ENCODE measurements at regions not wholly inside any gene's neighbourhood (a gene's known extent, or its start where the extent isn't known, plus 50 kb on each side); places are given as distances from the start of the nearest gene placed in this dataset.

DNA sequence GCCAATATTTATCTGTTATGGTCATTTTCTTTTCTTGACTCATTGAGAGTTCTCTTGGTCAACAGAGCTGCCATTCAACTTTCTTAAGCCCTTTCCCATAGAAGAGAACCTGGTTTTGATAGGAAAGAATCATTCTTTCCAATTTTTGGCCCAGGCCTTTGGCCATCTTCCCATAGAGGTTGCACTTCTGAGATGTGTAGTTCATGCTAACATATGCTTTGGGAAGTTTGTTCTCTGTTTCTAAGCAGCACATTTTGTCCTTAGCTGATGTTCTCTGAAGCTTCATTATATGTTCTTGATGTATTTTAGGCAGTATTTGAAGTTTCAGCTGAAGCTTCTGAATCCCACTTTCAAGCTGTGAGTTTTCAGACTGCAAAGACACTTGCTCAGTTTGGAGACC lies 161.1 kb downstream of the VEGFC start:
- POLR2A ChIA-PET = no interaction called here

More for the DNA sequence above, 161.1 kb downstream of the VEGFC start:
- Histone ChIP-seq H3K27ac (ENCODE audit: low read length) (no peak overlapping the region), H3K4me1 (ENCODE audit: control insufficient read depth, insufficient read depth, low read length) (no peaks in the 10 kb centered on the region), H3K4me3 (ENCODE audit: low read depth in 2 of 2, low read length in 2 of 2) (no peak overlapping the region), H3K9me3 (ENCODE audit: control insufficient read depth, insufficient read depth, low read depth, low read length) (no peaks in the 10 kb centered on the region), H3K36me3 (ENCODE audit: control insufficient read depth, insufficient read depth, low read length) (no peaks in the 10 kb centered on the region), H3K27me3 (ENCODE audit: control insufficient read depth, insufficient read depth, low read length) (no peaks in the 10 kb centered on the region)
- DNase-seq (ENCODE audit: low read depth, low spot score) = no peak
- BruUV-seq (replicated peaks) = no TSS peak
- in situ Hi-C loops (cut with HindIII; ENCODE audit: low pct_unique_long_range_greater_than_20kb, low sequenced_read_pairs) (no loop called here), intact Hi-C loops (cut with micrococcal nuclease; ENCODE audit: unreplicated experiment) (no loop called here)
- CTCF ChIA-PET = no interaction called here
- TF ChIP-seq POLR2AphosphoS5 (IDR thresholded peaks at IDR 0.05; ENCODE audit: low read depth, low read length) (no peak), TCF7L2 (IDR thresholded peaks at IDR 0.05; ENCODE audit: low read depth, low read length) (no peak), SIN3A (IDR thresholded peaks at IDR 0.05; ENCODE audit: borderline replicate concordance, insufficient read depth, low read depth, low read length) (no peak)
- TF ChIP-seq, protein P1, sequence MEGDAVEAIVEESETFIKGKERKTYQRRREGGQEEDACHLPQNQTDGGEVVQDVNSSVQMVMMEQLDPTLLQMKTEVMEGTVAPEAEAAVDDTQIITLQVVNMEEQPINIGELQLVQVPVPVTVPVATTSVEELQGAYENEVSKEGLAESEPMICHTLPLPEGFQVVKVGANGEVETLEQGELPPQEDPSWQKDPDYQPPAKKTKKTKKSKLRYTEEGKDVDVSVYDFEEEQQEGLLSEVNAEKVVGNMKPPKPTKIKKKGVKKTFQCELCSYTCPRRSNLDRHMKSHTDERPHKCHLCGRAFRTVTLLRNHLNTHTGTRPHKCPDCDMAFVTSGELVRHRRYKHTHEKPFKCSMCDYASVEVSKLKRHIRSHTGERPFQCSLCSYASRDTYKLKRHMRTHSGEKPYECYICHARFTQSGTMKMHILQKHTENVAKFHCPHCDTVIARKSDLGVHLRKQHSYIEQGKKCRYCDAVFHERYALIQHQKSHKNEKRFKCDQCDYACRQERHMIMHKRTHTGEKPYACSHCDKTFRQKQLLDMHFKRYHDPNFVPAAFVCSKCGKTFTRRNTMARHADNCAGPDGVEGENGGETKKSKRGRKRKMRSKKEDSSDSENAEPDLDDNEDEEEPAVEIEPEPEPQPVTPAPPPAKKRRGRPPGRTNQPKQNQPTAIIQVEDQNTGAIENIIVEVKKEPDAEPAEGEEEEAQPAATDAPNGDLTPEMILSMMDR (IDR thresholded peaks at IDR 0.05) = no peak
- TF ChIP-seq, protein P2, sequence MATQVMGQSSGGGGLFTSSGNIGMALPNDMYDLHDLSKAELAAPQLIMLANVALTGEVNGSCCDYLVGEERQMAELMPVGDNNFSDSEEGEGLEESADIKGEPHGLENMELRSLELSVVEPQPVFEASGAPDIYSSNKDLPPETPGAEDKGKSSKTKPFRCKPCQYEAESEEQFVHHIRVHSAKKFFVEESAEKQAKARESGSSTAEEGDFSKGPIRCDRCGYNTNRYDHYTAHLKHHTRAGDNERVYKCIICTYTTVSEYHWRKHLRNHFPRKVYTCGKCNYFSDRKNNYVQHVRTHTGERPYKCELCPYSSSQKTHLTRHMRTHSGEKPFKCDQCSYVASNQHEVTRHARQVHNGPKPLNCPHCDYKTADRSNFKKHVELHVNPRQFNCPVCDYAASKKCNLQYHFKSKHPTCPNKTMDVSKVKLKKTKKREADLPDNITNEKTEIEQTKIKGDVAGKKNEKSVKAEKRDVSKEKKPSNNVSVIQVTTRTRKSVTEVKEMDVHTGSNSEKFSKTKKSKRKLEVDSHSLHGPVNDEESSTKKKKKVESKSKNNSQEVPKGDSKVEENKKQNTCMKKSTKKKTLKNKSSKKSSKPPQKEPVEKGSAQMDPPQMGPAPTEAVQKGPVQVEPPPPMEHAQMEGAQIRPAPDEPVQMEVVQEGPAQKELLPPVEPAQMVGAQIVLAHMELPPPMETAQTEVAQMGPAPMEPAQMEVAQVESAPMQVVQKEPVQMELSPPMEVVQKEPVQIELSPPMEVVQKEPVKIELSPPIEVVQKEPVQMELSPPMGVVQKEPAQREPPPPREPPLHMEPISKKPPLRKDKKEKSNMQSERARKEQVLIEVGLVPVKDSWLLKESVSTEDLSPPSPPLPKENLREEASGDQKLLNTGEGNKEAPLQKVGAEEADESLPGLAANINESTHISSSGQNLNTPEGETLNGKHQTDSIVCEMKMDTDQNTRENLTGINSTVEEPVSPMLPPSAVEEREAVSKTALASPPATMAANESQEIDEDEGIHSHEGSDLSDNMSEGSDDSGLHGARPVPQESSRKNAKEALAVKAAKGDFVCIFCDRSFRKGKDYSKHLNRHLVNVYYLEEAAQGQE (IDR thresholded peaks at IDR 0.05; ENCODE audit: insufficient read depth in 1 of 2, low read depth in 2 of 2, low read length in 1 of 2) = no peak
- ATAC-seq = no peak

Data from Panc1 (cell line).